ENCODE measurements at regions not wholly inside any gene's neighbourhood (a gene's known extent, or its start where the extent isn't known, plus 50 kb on each side); places are given as distances from the start of the nearest gene placed in this dataset.

- TF ChIP-seq CTCF (IDR thresholded peaks at IDR 0.05; ENCODE audit: low read depth, low read length, missing input control) (no peak), FOXA2 (IDR thresholded peaks at IDR 0.05) (no peak), HNF4G (IDR thresholded peaks at IDR 0.05) (no peak), TAF1 (conservative IDR thresholded peaks at IDR 0.05) (no peak), JUND (IDR thresholded peaks at IDR 0.05) (no peak), YY1 (IDR thresholded peaks at IDR 0.05) (no peak), MAX (IDR thresholded peaks at IDR 0.05) (no peak), ATF3 (IDR thresholded peaks at IDR 0.05) (no peak), REST (IDR thresholded peaks at IDR 0.05) (no peak)
Observed at GRCh38 chr1:109846846-109847245, 63.8 kb upstream of the CSF1 start.

Measured in liver (tissue), 3 donors.